Mucosa of descending colon (tissue), 3 donors: ENCODE measurements at regions not wholly inside any gene's neighbourhood (a gene's known extent, or its start where the extent isn't known, plus 50 kb on each side); places are given as distances from the start of the nearest gene placed in this dataset.

Experiments
- ATAC-seq: fragments of 200-7000 bp; cut with Tn5 transposase; one replicate; pipeline ENCODE4 v1.9.1; 2020; ENCODE audit warnings: mild to moderate bottlenecking, moderate library complexity
- DNase-seq, 3 donors: peaks; one replicate each; pipeline ENCODE4 v3.0.0-alpha.2; 2020
- H3K36me3 ChIP-seq: fragments of 200-600 bp; one replicate; pipeline ENCODE4 v1.8.0; 2021; ENCODE audit warnings: low read depth, mild to moderate bottlenecking
- H3K4me1 ChIP-seq: fragments of 200-600 bp; one replicate; pipeline ENCODE4 v1.8.0; 2021; ENCODE audit warnings: low read depth, mild to moderate bottlenecking
- H3K4me3 ChIP-seq: fragments of 200-600 bp; one replicate; pipeline ENCODE4 v1.8.0; 2021; ENCODE audit warnings: mild to moderate bottlenecking
- H3K9me3 ChIP-seq: fragments of 200-600 bp; one replicate; pipeline ENCODE4 v1.8.0; 2021; ENCODE audit warnings: mild to moderate bottlenecking
- CTCF ChIP-seq: fragments of 200-600 bp; IDR thresholded peaks from one replicate; pipeline ENCODE4 v1.8.0; 2022; ENCODE audit warnings: antibody characterized with exemption, mild to moderate bottlenecking
- intact Hi-C, 2 donors: fragments of 100-400 bp; cut with DNase I in 1 of 2; cut with micrococcal nuclease in 1 of 2; formaldehyde crosslinking; loops; one replicate each; pipeline versions ENCODE4 v1.11.0 to v1.11.1; 2022; cut with DNase I, micrococcal nuclease
- donor health status: DM: no; HTN: no; CAD: no; lungs with moderate emphysema.
- donor health status: DM: no; HTN: no; CAD: no.
- donor health status: DM: no; HTN: yes; CAD: no.

GRCh38 chr18:39746201-39746600, 2180.6 kb upstream of the CELF4 start:
- H3K36me3 ChIP-seq = no peaks in the 10 kb centered on the region
- no peaks in the 10 kb centered on the region for H3K4me1 ChIP-seq
- ATAC-seq = no peak
- H3K4me3 ChIP-seq = no peak overlapping the region
- DNase-seq = no peak
- intact Hi-C loops = no loop called here
- H3K9me3 ChIP-seq = no peaks in the 10 kb centered on the region
- TF ChIP-seq CTCF = no peak

GRCh38 chr18:39743463-39743862, 2177.9 kb upstream of the CELF4 start:
- no peak for ATAC-seq
- intact Hi-C loops = no loop called here
- Histone ChIP-seq H3K9me3 (no peaks in the 10 kb centered on the region), H3K4me3 (no peak overlapping the region), H3K36me3 (no peaks in the 10 kb centered on the region), H3K4me1 (no peaks in the 10 kb centered on the region)
- DNase-seq = no peak
- TF ChIP-seq CTCF = no peak

- Histone ChIP-seq H3K4me3 (no peak overlapping the region), H3K36me3 (no peaks in the 10 kb centered on the region), H3K9me3 (no peaks in the 10 kb centered on the region), H3K4me1 (no peaks in the 10 kb centered on the region)
- intact Hi-C loops = no loop called here
- no peak for TF ChIP-seq CTCF
- ATAC-seq = no peak
- DNase-seq = no peak
These were observed 2176.3 kb upstream of the CELF4 start for GRCh38 chr18:39741755-39742466.

GRCh38 chr18:39737869-39738268, 2172.3 kb upstream of the CELF4 start:
- DNase-seq (no peak), ATAC-seq (no peak)
- no peaks in the 10 kb centered on the region for H3K4me1 ChIP-seq
- intact Hi-C loops = no loop called here
- no peak overlapping the region for H3K4me3 ChIP-seq
- no peaks in the 10 kb centered on the region for H3K9me3 ChIP-seq
- H3K36me3 ChIP-seq = no peaks in the 10 kb centered on the region
- no peak for TF ChIP-seq CTCF

GRCh38 chr18:39732918-39733317, 2167.3 kb upstream of the CELF4 start:
- Histone ChIP-seq H3K36me3 (no peaks in the 10 kb centered on the region), H3K4me1 (no peaks in the 10 kb centered on the region), H3K9me3 (no peaks in the 10 kb centered on the region), H3K4me3 (no peak overlapping the region)
- intact Hi-C loops = no loop called here
- no peak for TF ChIP-seq CTCF
- DNase-seq (no peak), ATAC-seq (no peak)

GRCh38 chr18:39730606-39731005, 2165.0 kb upstream of the CELF4 start:
- intact Hi-C loops = no loop called here
- H3K4me1 ChIP-seq = no peaks in the 10 kb centered on the region
- no peak for ATAC-seq
- no peak for DNase-seq
- H3K4me3 ChIP-seq = no peak overlapping the region
- TF ChIP-seq CTCF = no peak
- H3K9me3 ChIP-seq = no peaks in the 10 kb centered on the region
- H3K36me3 ChIP-seq = no peaks in the 10 kb centered on the region
